Adrenal gland (tissue), 5 donors: ENCODE measurements at regions not wholly inside any gene's neighbourhood (a gene's known extent, or its start where the extent isn't known, plus 50 kb on each side); places are given as distances from the start of the nearest gene placed in this dataset.

Experiments
- CTCF ChIP-seq, 6 experiments: fragments of 450-650 bp in 4 of 6; fragments of 200-600 bp in 2 of 6; sonication (generic) in 1 of 6; IDR thresholded peaks; 1 replicate in 5 of 6; 2 replicates in 1 of 6; pipeline versions ENCODE4 v1.5.1 to v1.8.0; 2016 to 2021; ENCODE audit warnings: antibody characterized with exemption in 6 of 6, mild to moderate bottlenecking in 2 of 6, moderate library complexity in 1 of 6
- POLR2A ChIP-seq, 2 donors: fragments of 450-650 bp; IDR thresholded peaks; one replicate each; pipeline ENCODE4 v1.6.1; 2017; ENCODE audit warnings: antibody characterized with exemption in 2 of 2, mild to moderate bottlenecking in 2 of 2, moderate library complexity in 1 of 2
- donor health status: DM: no; HTN: no; CAD: no.

GRCh38 chrX:147573266-147573665 lies 338.5 kb upstream of the FMR1 start:
- no peak for TF ChIP-seq POLR2A (IDR thresholded peaks at IDR 0.05)
- no peak for TF ChIP-seq CTCF (IDR thresholded peaks at IDR 0.05)
